ENCODE measurements at regions not wholly inside any gene's neighbourhood (a gene's known extent, or its start where the extent isn't known, plus 50 kb on each side); places are given as distances from the start of the nearest gene placed in this dataset.

DNA sequence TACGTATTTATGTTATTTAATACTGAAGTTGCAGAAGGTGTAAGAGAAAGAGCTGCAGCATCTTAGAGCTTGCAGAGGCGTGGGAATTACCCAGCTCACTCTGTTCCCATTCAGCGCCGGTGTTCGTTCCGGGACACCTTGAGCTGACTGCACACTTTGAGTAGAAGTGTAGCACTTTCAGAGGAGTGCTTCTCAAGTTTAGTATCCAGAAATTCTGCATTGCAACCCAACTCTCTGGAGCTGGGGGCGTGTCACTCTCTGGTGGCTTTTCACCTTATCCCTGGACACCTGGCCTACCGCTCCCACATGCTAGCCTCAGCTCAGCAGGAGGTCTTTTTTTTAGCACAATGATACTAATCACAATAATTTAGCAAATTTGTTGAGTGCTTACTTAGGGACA is 66.4 kb upstream of the SHH start:
- no peak for TF ChIP-seq POLR2A (IDR thresholded peaks at IDR 0.05)
- TF ChIP-seq, protein P1, sequence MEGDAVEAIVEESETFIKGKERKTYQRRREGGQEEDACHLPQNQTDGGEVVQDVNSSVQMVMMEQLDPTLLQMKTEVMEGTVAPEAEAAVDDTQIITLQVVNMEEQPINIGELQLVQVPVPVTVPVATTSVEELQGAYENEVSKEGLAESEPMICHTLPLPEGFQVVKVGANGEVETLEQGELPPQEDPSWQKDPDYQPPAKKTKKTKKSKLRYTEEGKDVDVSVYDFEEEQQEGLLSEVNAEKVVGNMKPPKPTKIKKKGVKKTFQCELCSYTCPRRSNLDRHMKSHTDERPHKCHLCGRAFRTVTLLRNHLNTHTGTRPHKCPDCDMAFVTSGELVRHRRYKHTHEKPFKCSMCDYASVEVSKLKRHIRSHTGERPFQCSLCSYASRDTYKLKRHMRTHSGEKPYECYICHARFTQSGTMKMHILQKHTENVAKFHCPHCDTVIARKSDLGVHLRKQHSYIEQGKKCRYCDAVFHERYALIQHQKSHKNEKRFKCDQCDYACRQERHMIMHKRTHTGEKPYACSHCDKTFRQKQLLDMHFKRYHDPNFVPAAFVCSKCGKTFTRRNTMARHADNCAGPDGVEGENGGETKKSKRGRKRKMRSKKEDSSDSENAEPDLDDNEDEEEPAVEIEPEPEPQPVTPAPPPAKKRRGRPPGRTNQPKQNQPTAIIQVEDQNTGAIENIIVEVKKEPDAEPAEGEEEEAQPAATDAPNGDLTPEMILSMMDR (IDR thresholded peaks at IDR 0.05), result no peak

Measured in esophagus squamous epithelium (tissue), 4 donors.